ENCODE measurements at regions not wholly inside any gene's neighbourhood (a gene's known extent, or its start where the extent isn't known, plus 50 kb on each side); places are given as distances from the start of the nearest gene placed in this dataset.

- Mint-ChIP-seq H3K36me3 (ENCODE audit: low read depth) (no peaks in the 10 kb centered on the region), H3K27ac (no peak overlapping the region), H3K27me3 (ENCODE audit: insufficient read depth) (no peaks in the 10 kb centered on the region), H3K9me3 (peaks cover 2% of the 10 kb centered on the region), H3K4me3 (no peak overlapping the region), H3K4me1 (no peaks in the 10 kb centered on the region)
- Histone ChIP-seq H3K4me3 (ENCODE audit: low read length) (no peak overlapping the region), H3K9me3 (ENCODE audit: control insufficient read depth, low read length) (peaks cover 9% of the 10 kb centered on the region), H3K9ac (ENCODE audit: extremely low read depth, low read length, poor library complexity, severe bottlenecking) (no peak overlapping the region), H3K27ac (ENCODE audit: low read depth, low read length) (no peak overlapping the region), H3K4me1 (ENCODE audit: control insufficient read depth, insufficient read depth, low read length) (no peaks in the 10 kb centered on the region), H3K36me3 (ENCODE audit: control insufficient read depth, insufficient read depth, low read length) (no peaks in the 10 kb centered on the region), H3K27me3 (ENCODE audit: control insufficient read depth, insufficient read depth, low read length, poor library complexity, severe bottlenecking) (no peaks in the 10 kb centered on the region)
- no peak for TF ChIP-seq CTCF (conservative IDR thresholded peaks at IDR 0.05)
- WGBS, 2 experiments (ENCODE audit: insufficient coverage in 1 of 2, insufficient read length in 1 of 2), result 93 to 100% methylated on average over 2 of the region's 2 CpGs
- DNase-seq, result no peak
Observed at GRCh38 chr2:61750624-61751023, 103.2 kb downstream of the FAM161A start.

GRCh38 chr2:61742955-61743354 lies 110.9 kb downstream of the FAM161A start:
- Histone ChIP-seq H3K27me3 (ENCODE audit: control insufficient read depth, insufficient read depth, low read length, poor library complexity, severe bottlenecking) (no peaks in the 10 kb centered on the region), H3K4me3 (ENCODE audit: low read length) (no peak overlapping the region), H3K27ac (ENCODE audit: low read depth, low read length) (no peak overlapping the region), H3K4me1 (ENCODE audit: control insufficient read depth, insufficient read depth, low read length) (no peaks in the 10 kb centered on the region), H3K36me3 (ENCODE audit: control insufficient read depth, insufficient read depth, low read length) (no peaks in the 10 kb centered on the region), H3K9me3 (ENCODE audit: control insufficient read depth, low read length) (no peaks in the 10 kb centered on the region), H3K9ac (ENCODE audit: extremely low read depth, low read length, poor library complexity, severe bottlenecking) (no peak overlapping the region)
- DNase-seq, result no peak
- H3K9me3 Mint-ChIP-seq, result no peaks in the 10 kb centered on the region
- TF ChIP-seq CTCF (conservative IDR thresholded peaks at IDR 0.05), result no peak
- no peaks in the 10 kb centered on the region for H3K36me3 Mint-ChIP-seq (ENCODE audit: low read depth)
- H3K4me3 Mint-ChIP-seq, result no peak overlapping the region
- no peaks in the 10 kb centered on the region for H3K27me3 Mint-ChIP-seq (ENCODE audit: insufficient read depth)
- 90% methylated on average over 2 to 6 of the region's 6 CpGs for WGBS, 2 experiments (ENCODE audit: insufficient coverage in 1 of 2, insufficient read length in 1 of 2)
- no peak overlapping the region for H3K27ac Mint-ChIP-seq
- peaks cover 3% of the 10 kb centered on the region for H3K4me1 Mint-ChIP-seq

DNA sequence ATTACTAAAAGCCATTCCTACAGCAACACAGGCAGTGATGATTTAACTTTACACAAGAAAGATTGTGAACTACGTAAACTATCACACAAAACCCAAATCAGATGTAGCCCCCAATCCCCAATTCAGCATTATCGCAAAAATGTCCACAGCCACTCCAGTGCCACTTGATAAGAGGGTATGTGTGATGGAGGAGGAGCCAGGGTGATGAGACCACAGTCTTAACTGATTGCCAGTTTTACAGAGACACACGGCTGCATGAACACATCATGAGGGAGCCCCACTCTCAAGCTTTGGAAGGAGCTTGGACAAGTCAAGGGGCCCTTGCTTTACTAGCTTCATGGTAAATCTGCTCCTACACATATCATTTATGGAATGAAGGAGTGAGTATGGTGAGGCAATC lies 116.0 kb downstream of the FAM161A start:
- Mint-ChIP-seq H3K4me1 (peaks cover 3% of the 10 kb centered on the region), H3K27me3 (ENCODE audit: insufficient read depth) (no peaks in the 10 kb centered on the region), H3K4me3 (no peak overlapping the region), H3K27ac (no peak overlapping the region), H3K9me3 (no peaks in the 10 kb centered on the region), H3K36me3 (ENCODE audit: low read depth) (no peaks in the 10 kb centered on the region)
- Histone ChIP-seq H3K9ac (ENCODE audit: extremely low read depth, low read length, poor library complexity, severe bottlenecking) (no peak overlapping the region), H3K27ac (ENCODE audit: low read depth, low read length) (no peak overlapping the region), H3K4me3 (ENCODE audit: low read length) (no peak overlapping the region), H3K36me3 (ENCODE audit: control insufficient read depth, insufficient read depth, low read length) (no peaks in the 10 kb centered on the region), H3K27me3 (ENCODE audit: control insufficient read depth, insufficient read depth, low read length, poor library complexity, severe bottlenecking) (no peaks in the 10 kb centered on the region), H3K4me1 (ENCODE audit: control insufficient read depth, insufficient read depth, low read length) (no peaks in the 10 kb centered on the region), H3K9me3 (ENCODE audit: control insufficient read depth, low read length) (no peaks in the 10 kb centered on the region)
- 83 to 100% methylated on average over 1 to 3 of the region's 3 CpGs for WGBS, 2 experiments (ENCODE audit: insufficient coverage in 1 of 2, insufficient read length in 1 of 2)
- no peak for TF ChIP-seq CTCF (conservative IDR thresholded peaks at IDR 0.05)
- DNase-seq, result no peak
